ENCODE measurements at regions not wholly inside any gene's neighbourhood (a gene's known extent, or its start where the extent isn't known, plus 50 kb on each side); places are given as distances from the start of the nearest gene placed in this dataset.
"Not testable (repeated sequence)": the region's sequence is repeated elsewhere in the genome, so short reads cannot be mapped to it uniquely, and the experiment has no call there.

GRCh38 chr3:195986576-195986975 is 78.2 kb upstream of the TNK2 start:
- DNase-seq (ENCODE audit: low read depth, low spot score); H3K27ac ChIP-seq (ENCODE audit: low read depth, low read length); intact Hi-C loops (cut with micrococcal nuclease); BruUV-seq (replicated peaks); H3K4me2 ChIP-seq (ENCODE audit: low read length); H3K9me3 ChIP-seq (ENCODE audit: control insufficient read depth in 1 of 2, insufficient read depth in 1 of 2, low read depth in 1 of 2, low read length in 2 of 2); CTCF ChIA-PET; H3K9ac ChIP-seq (ENCODE audit: low read length); H2AFZ ChIP-seq (ENCODE audit: low read depth, low read length, poor library complexity, severe bottlenecking); H3K27me3 ChIP-seq (ENCODE audit: insufficient read depth, low read length); H3K4me1 ChIP-seq (ENCODE audit: control insufficient read depth in 1 of 2, insufficient read depth in 2 of 2, low read length in 2 of 2); POLR2A ChIA-PET; H4K20me1 ChIP-seq (ENCODE audit: insufficient read depth); H3K9me2 ChIP-seq (ENCODE audit: insufficient read depth); H3K36me3 ChIP-seq (ENCODE audit: control insufficient read depth in 1 of 2, insufficient read depth in 2 of 2, low read length in 2 of 2); RAD21 ChIA-PET (ENCODE audit: low non-redundant PET in 1 of 2, low total read pairs in 2 of 2, uncharacterized antibody in 2 of 2, unreplicated experiment in 2 of 2); H3K4me3 ChIP-seq (replicated peaks in 1 of 2; ENCODE audit: low read depth in 1 of 2, low read length in 2 of 2); ATAC-seq; H3K79me2 ChIP-seq (ENCODE audit: insufficient read depth, low read length): not testable (repeated sequence)

DNA sequence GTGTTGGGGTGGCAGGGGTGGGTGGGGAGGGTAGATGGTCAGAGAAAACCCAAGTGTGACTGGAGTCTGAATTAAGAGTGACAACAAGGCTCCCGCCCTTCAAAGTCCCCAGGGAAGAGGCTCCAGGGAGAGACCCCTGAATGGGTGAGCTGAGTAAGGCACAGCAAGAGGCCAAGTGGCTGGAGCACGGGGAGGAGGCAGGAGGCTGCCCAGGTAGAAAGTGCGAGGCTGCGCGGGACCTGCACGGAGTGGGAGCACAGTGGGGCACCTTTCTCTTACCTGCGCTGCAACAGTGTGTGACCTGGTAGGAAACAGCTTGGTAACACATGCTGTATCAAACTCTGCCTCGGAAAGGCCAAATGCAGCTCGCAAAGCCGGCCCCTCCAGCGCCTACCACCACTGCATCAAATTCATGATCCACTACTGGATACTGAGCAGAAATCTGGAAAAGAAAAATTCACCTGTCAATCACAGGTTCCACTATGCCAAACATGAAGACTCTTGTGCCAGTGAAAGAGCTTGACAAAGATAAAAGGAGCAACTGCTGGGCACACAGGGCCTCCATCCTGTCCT is 77.1 kb upstream of the TNK2 start:
- H3K4me3 ChIP-seq (replicated peaks in 1 of 2; ENCODE audit: low read depth in 1 of 2, low read length in 2 of 2); H2AFZ ChIP-seq (ENCODE audit: low read depth, low read length, poor library complexity, severe bottlenecking); H3K9me3 ChIP-seq (ENCODE audit: control insufficient read depth in 1 of 2, insufficient read depth in 1 of 2, low read depth in 1 of 2, low read length in 2 of 2); H3K9me2 ChIP-seq (ENCODE audit: insufficient read depth); H3K27me3 ChIP-seq (ENCODE audit: insufficient read depth, low read length); H3K9ac ChIP-seq (ENCODE audit: low read length); H3K36me3 ChIP-seq (ENCODE audit: control insufficient read depth in 1 of 2, insufficient read depth in 2 of 2, low read length in 2 of 2); CTCF ChIA-PET; H3K27ac ChIP-seq (ENCODE audit: low read depth, low read length); H3K4me2 ChIP-seq (ENCODE audit: low read length); ATAC-seq; H3K79me2 ChIP-seq (ENCODE audit: insufficient read depth, low read length); intact Hi-C loops (cut with micrococcal nuclease); BruUV-seq (replicated peaks); DNase-seq (ENCODE audit: low read depth, low spot score); H4K20me1 ChIP-seq (ENCODE audit: insufficient read depth); H3K4me1 ChIP-seq (ENCODE audit: control insufficient read depth in 1 of 2, insufficient read depth in 2 of 2, low read length in 2 of 2); POLR2A ChIA-PET; RAD21 ChIA-PET (ENCODE audit: low non-redundant PET in 1 of 2, low total read pairs in 2 of 2, uncharacterized antibody in 2 of 2, unreplicated experiment in 2 of 2): not testable (repeated sequence)

DNA sequence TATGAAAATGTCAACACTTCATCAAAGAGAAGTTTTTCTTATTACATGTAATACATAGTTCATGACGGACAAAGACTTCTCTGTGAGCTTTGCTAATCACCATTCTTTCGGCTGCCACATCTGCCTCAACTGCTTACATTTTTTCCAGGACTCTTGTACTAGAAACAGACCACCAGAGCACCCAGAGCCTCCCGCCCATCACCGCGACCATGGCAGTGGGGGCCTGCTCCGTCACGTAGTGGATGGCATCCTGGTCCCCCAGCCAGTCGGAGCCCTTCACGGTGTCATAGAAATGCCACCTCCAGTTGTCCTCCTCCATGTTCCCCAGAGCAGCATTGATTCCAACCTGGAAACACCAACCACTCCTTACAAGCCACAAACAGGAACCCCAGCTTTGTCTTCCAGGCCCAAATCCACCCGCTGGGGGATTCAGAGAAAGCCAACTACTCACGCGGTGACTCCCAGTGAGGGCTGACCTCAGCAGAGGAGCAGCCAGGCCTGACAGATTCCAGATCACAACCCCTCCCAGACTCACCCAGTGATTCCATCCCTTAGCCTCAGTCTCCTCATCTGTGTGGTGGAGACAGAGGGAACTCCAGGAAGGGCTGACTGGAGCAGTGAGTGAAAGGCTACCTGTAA is 76.2 kb upstream of the TNK2 start:
- H2AFZ ChIP-seq (ENCODE audit: low read depth, low read length, poor library complexity, severe bottlenecking); DNase-seq (ENCODE audit: low read depth, low spot score); H4K20me1 ChIP-seq (ENCODE audit: insufficient read depth); H3K27me3 ChIP-seq (ENCODE audit: insufficient read depth, low read length); H3K9me3 ChIP-seq (ENCODE audit: control insufficient read depth in 1 of 2, insufficient read depth in 1 of 2, low read depth in 1 of 2, low read length in 2 of 2); H3K9ac ChIP-seq (ENCODE audit: low read length); H3K4me3 ChIP-seq (replicated peaks in 1 of 2; ENCODE audit: low read depth in 1 of 2, low read length in 2 of 2); CTCF ChIA-PET; ATAC-seq; BruUV-seq (replicated peaks); H3K4me1 ChIP-seq (ENCODE audit: control insufficient read depth in 1 of 2, insufficient read depth in 2 of 2, low read length in 2 of 2); intact Hi-C loops (cut with micrococcal nuclease); POLR2A ChIA-PET; H3K4me2 ChIP-seq (ENCODE audit: low read length); H3K79me2 ChIP-seq (ENCODE audit: insufficient read depth, low read length); H3K36me3 ChIP-seq (ENCODE audit: control insufficient read depth in 1 of 2, insufficient read depth in 2 of 2, low read length in 2 of 2); H3K9me2 ChIP-seq (ENCODE audit: insufficient read depth); RAD21 ChIA-PET (ENCODE audit: low non-redundant PET in 1 of 2, low total read pairs in 2 of 2, uncharacterized antibody in 2 of 2, unreplicated experiment in 2 of 2); H3K27ac ChIP-seq (ENCODE audit: low read depth, low read length): not testable (repeated sequence)

DNA sequence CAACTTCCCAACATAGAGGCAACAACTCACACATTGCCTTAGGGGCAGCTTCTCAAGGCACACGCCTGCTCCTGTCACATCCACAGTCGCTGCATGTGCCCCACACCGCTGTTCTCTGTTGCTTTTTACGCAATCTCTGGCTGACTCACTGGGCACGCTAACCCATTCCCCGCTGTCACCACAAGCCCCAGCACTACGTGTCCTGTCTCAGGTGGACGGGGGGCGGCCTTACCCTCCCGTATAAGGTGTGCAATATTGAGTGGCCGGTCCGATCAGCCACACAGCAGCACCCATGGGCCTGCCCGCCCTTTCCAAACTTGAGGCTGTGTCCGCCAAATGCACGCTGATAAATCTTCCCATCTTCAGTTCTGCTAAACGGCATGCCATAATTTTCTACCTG is 75.5 kb upstream of the TNK2 start:
- H3K79me2 ChIP-seq (ENCODE audit: insufficient read depth, low read length); intact Hi-C loops (cut with micrococcal nuclease); DNase-seq (ENCODE audit: low read depth, low spot score); H3K4me1 ChIP-seq (ENCODE audit: control insufficient read depth in 1 of 2, insufficient read depth in 2 of 2, low read length in 2 of 2); H3K36me3 ChIP-seq (ENCODE audit: control insufficient read depth in 1 of 2, insufficient read depth in 2 of 2, low read length in 2 of 2); H2AFZ ChIP-seq (ENCODE audit: low read depth, low read length, poor library complexity, severe bottlenecking); RAD21 ChIA-PET (ENCODE audit: low non-redundant PET in 1 of 2, low total read pairs in 2 of 2, uncharacterized antibody in 2 of 2, unreplicated experiment in 2 of 2); BruUV-seq (replicated peaks); POLR2A ChIA-PET; H3K4me2 ChIP-seq (ENCODE audit: low read length); H3K27ac ChIP-seq (ENCODE audit: low read depth, low read length); H3K9me3 ChIP-seq (ENCODE audit: control insufficient read depth in 1 of 2, insufficient read depth in 1 of 2, low read depth in 1 of 2, low read length in 2 of 2); CTCF ChIA-PET; H3K9ac ChIP-seq (ENCODE audit: low read length); H4K20me1 ChIP-seq (ENCODE audit: insufficient read depth); H3K4me3 ChIP-seq (replicated peaks in 1 of 2; ENCODE audit: low read depth in 1 of 2, low read length in 2 of 2); ATAC-seq; H3K9me2 ChIP-seq (ENCODE audit: insufficient read depth); H3K27me3 ChIP-seq (ENCODE audit: insufficient read depth, low read length): not testable (repeated sequence)

All from HCT116 (cell line).